ENCODE measurements at regions not wholly inside any gene's neighbourhood (a gene's known extent, or its start where the extent isn't known, plus 50 kb on each side); places are given as distances from the start of the nearest gene placed in this dataset.

DNA sequence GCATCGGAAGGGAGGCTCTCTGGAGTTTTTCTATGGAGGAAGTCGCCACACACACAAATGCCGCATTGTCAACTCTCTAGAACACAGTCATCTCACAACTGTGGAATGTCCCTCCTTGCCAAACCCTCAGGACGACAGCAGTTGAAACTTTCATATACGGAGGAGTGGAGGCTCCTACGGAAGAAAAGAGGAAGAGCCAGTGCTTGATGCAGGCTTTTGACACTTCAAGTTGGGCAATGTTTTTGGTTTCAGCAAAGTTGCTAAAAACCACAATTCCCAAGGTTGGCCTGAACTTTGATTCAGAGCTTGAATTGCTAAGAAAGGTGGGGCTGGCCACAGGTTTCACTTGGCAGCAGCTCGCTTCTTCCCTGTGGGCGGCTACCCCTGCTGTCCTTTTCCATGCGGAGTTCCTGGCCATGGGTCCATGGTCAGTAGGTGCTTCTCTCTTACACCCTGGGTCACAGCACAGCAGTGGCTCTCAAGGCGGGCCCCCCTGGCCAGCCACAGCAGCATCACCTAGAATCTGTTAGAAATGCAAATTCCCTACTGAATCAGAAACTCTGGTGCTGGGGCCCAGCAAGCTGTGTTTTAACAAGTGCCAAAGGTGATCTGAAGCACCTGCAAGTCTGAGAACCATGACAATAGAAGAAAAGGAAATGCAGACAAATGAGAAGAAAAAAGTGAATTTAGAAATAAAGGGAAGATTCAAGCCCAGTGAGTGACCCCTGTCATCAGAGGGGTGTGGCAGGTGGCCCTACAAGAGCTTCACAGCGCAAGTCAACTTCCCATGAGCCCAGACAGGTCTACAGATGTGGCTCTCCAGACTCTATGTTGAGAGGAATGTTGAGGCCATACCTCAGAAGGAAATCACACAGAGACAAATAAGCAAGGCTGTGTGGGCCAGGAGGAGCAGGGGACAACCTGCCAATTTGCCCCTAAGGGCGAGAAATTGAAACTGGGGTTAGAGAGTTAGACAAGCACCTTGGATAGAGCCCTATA is 856.4 kb downstream of the RNF144A start:
- no peaks in the 10 kb centered on the region for H3K36me3 ChIP-seq (ENCODE audit: control insufficient read depth, insufficient read depth, low read length)
- peaks cover 8% of the 10 kb centered on the region for H3K4me1 ChIP-seq (ENCODE audit: control insufficient read depth, insufficient read depth, low read length)
- H3K4me3 ChIP-seq (ENCODE audit: low read depth, low read length), result no peak overlapping the region
- H3K27me3 ChIP-seq (ENCODE audit: control insufficient read depth, insufficient read depth, low read length), result peaks cover 5% of the 10 kb centered on the region
- no peaks in the 10 kb centered on the region for H3K9me3 ChIP-seq (ENCODE audit: control insufficient read depth, insufficient read depth, low read length)
- no peak overlapping the region for H3K9ac ChIP-seq (ENCODE audit: low read depth, low read length)

DNA sequence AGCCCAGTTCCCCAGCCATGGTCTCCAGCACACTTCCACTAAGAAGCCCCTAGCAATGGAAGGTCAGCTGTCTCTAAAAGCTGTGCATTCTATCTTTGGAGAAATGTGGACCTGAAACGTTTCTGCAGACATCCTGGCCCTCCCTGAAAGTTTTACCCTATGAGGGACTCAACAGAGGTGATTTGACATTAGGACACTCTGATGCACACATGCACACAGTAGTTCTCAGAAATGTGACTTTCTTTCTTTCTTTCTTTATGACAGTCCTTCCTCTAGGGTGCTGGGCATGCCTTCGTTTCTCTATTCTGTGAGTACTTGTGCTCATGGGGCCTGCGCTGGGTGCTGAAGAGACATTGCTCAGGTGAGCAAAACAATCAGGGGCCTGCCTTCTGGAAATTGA is 857.3 kb downstream of the RNF144A start:
- no peaks in the 10 kb centered on the region for H3K36me3 ChIP-seq (ENCODE audit: control insufficient read depth, insufficient read depth, low read length)

DNA sequence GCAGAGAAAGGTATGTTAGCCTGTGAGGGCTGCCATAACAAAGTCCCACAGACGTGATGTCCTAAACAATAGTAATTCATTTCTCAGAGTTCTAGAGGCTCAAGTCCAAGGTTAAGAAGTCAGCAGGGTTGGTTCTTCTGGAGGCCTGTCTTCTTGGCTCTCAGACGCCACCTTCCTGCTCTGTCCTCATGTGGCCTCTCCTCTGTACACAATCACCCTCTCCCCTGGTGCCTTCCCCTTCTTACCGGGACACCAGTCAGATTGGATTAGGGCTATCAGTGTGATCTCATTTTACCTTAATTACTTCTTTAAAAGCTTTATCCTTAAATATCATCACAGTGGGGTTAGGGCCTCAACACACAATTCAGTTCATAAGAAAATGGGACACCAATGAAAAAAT is 860.5 kb downstream of the RNF144A start:
- Histone ChIP-seq H3K9ac (ENCODE audit: low read depth, low read length) (no peak overlapping the region), H3K27me3 (ENCODE audit: control insufficient read depth, insufficient read depth, low read length) (peaks cover 5% of the 10 kb centered on the region), H3K4me1 (ENCODE audit: control insufficient read depth, insufficient read depth, low read length) (peaks cover 8% of the 10 kb centered on the region), H3K9me3 (ENCODE audit: control insufficient read depth, insufficient read depth, low read length) (no peaks in the 10 kb centered on the region), H3K4me3 (ENCODE audit: low read depth, low read length) (no peak overlapping the region), H3K36me3 (ENCODE audit: control insufficient read depth, insufficient read depth, low read length) (no peaks in the 10 kb centered on the region)

More for the DNA sequence above, 857.3 kb downstream of the RNF144A start:
- Histone ChIP-seq H3K4me1 (ENCODE audit: control insufficient read depth, insufficient read depth, low read length) (peaks cover 8% of the 10 kb centered on the region), H3K9ac (ENCODE audit: low read depth, low read length) (no peak overlapping the region), H3K4me3 (ENCODE audit: low read depth, low read length) (no peak overlapping the region), H3K27me3 (ENCODE audit: control insufficient read depth, insufficient read depth, low read length) (peaks cover 5% of the 10 kb centered on the region), H3K9me3 (ENCODE audit: control insufficient read depth, insufficient read depth, low read length) (no peaks in the 10 kb centered on the region)

DNA sequence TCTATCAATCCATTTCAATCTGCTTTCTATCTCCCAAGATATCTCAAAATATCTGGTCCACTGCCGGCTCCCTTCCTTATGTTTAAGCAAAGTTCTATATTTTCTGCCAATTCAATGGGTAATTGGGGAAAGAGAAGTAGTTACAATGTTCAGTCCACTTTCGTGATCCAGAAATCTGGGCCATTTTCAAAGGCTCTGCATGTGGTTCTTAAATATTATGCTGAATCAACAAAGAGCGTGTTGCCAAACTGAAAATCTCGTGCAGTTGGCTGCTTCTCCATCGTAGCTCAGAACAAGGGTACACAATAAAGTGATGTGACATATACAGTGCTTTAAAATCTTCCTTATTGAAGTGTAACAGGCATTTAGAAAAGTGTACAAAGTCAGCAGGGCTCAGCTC is 863.1 kb downstream of the RNF144A start:
- Histone ChIP-seq H3K4me3 (ENCODE audit: low read depth, low read length) (no peak overlapping the region), H3K4me1 (ENCODE audit: control insufficient read depth, insufficient read depth, low read length) (no peaks in the 10 kb centered on the region), H3K27me3 (ENCODE audit: control insufficient read depth, insufficient read depth, low read length) (peaks cover 5% of the 10 kb centered on the region), H3K9me3 (ENCODE audit: control insufficient read depth, insufficient read depth, low read length) (no peaks in the 10 kb centered on the region), H3K36me3 (ENCODE audit: control insufficient read depth, insufficient read depth, low read length) (no peaks in the 10 kb centered on the region), H3K9ac (ENCODE audit: low read depth, low read length) (no peak overlapping the region)

DNA sequence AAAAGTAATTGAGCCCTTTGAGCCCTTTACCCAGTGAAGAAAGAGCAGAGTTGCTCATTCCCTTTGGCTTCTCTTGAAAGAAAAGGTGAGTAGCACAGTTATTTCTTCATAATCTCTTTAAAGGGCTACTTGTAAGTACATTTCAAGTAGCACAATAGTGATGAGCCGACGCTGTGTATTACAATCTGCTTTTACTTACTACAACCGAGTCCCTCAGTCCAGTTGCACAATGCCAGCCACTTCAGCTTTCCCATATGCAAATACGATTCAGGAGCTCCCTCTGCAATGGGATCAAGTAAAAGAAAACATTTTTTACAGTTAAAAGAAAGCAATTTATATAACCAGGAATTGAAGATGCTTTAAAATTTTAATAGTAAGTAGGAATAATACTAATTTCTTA is 868.5 kb downstream of the RNF144A start:
- Histone ChIP-seq H3K9ac (ENCODE audit: low read depth, low read length) (no peak overlapping the region), H3K4me1 (ENCODE audit: control insufficient read depth, insufficient read depth, low read length) (no peaks in the 10 kb centered on the region), H3K9me3 (ENCODE audit: control insufficient read depth, insufficient read depth, low read length) (no peaks in the 10 kb centered on the region), H3K27me3 (ENCODE audit: control insufficient read depth, insufficient read depth, low read length) (no peaks in the 10 kb centered on the region), H3K4me3 (ENCODE audit: low read depth, low read length) (no peak overlapping the region), H3K36me3 (ENCODE audit: control insufficient read depth, insufficient read depth, low read length) (no peaks in the 10 kb centered on the region)

DNA sequence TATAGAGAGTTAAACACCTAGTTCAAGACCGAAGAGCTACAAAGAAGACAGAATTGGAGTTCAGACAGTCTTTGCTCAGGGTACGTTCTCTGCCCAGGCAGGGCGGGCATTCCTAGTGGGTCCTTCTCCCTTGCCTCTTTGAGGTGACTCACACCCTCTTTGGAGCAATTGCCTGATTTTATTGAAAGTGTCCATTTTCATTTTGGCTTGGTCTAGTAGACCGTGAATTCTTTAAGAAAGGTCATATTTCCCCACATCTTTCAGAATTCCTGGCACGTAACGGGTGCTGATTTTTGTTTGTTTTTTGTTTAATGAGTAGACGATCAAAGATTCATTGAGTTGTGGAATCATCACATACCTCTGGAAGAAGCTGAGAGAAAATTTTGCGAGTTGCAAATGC is 871.5 kb downstream of the RNF144A start:
- Histone ChIP-seq H3K36me3 (ENCODE audit: control insufficient read depth, insufficient read depth, low read length) (no peaks in the 10 kb centered on the region), H3K27me3 (ENCODE audit: control insufficient read depth, insufficient read depth, low read length) (no peaks in the 10 kb centered on the region), H3K9me3 (ENCODE audit: control insufficient read depth, insufficient read depth, low read length) (no peaks in the 10 kb centered on the region), H3K4me3 (ENCODE audit: low read depth, low read length) (no peak overlapping the region), H3K9ac (ENCODE audit: low read depth, low read length) (no peak overlapping the region), H3K4me1 (ENCODE audit: control insufficient read depth, insufficient read depth, low read length) (no peaks in the 10 kb centered on the region)

- Histone ChIP-seq H3K4me1 (ENCODE audit: control insufficient read depth, insufficient read depth, low read length) (no peaks in the 10 kb centered on the region), H3K4me3 (ENCODE audit: low read depth, low read length) (no peak overlapping the region)
Observed at GRCh38 chr2:7792031-7792651, 874.9 kb downstream of the RNF144A start.

GRCh38 chr2:7795778-7796563 is 878.8 kb downstream of the RNF144A start:
- H3K4me1 ChIP-seq (ENCODE audit: control insufficient read depth, insufficient read depth, low read length), result no peaks in the 10 kb centered on the region
- H3K36me3 ChIP-seq (ENCODE audit: control insufficient read depth, insufficient read depth, low read length), result no peaks in the 10 kb centered on the region
- no peak overlapping the region for H3K9ac ChIP-seq (ENCODE audit: low read depth, low read length)
- no peaks in the 10 kb centered on the region for H3K27me3 ChIP-seq (ENCODE audit: control insufficient read depth, insufficient read depth, low read length)
- no peaks in the 10 kb centered on the region for H3K9me3 ChIP-seq (ENCODE audit: control insufficient read depth, insufficient read depth, low read length)
- no peak overlapping the region for H3K4me3 ChIP-seq (ENCODE audit: low read depth, low read length)

More at GRCh38 chr2:7792031-7792651, 874.9 kb downstream of the RNF144A start:
- no peaks in the 10 kb centered on the region for H3K36me3 ChIP-seq (ENCODE audit: control insufficient read depth, insufficient read depth, low read length)
- no peaks in the 10 kb centered on the region for H3K9me3 ChIP-seq (ENCODE audit: control insufficient read depth, insufficient read depth, low read length)
- no peak overlapping the region for H3K9ac ChIP-seq (ENCODE audit: low read depth, low read length)
- no peaks in the 10 kb centered on the region for H3K27me3 ChIP-seq (ENCODE audit: control insufficient read depth, insufficient read depth, low read length)

- Histone ChIP-seq H3K27me3 (ENCODE audit: control insufficient read depth, insufficient read depth, low read length) (no peaks in the 10 kb centered on the region), H3K9me3 (ENCODE audit: control insufficient read depth, insufficient read depth, low read length) (no peaks in the 10 kb centered on the region), H3K36me3 (ENCODE audit: control insufficient read depth, insufficient read depth, low read length) (no peaks in the 10 kb centered on the region)
Observed at GRCh38 chr2:7800031-7800430, 881.8 kb upstream of the ID2 start.

GRCh38 chr2:7801212-7801611 is 880.6 kb upstream of the ID2 start:
- Histone ChIP-seq H3K27me3 (ENCODE audit: control insufficient read depth, insufficient read depth, low read length) (no peaks in the 10 kb centered on the region), H3K9ac (ENCODE audit: low read depth, low read length) (no peak overlapping the region), H3K4me1 (ENCODE audit: control insufficient read depth, insufficient read depth, low read length) (no peaks in the 10 kb centered on the region)

More at GRCh38 chr2:7800031-7800430, 881.8 kb upstream of the ID2 start:
- Histone ChIP-seq H3K4me1 (ENCODE audit: control insufficient read depth, insufficient read depth, low read length) (no peaks in the 10 kb centered on the region), H3K9ac (ENCODE audit: low read depth, low read length) (no peak overlapping the region), H3K4me3 (ENCODE audit: low read depth, low read length) (no peak overlapping the region)

DNA sequence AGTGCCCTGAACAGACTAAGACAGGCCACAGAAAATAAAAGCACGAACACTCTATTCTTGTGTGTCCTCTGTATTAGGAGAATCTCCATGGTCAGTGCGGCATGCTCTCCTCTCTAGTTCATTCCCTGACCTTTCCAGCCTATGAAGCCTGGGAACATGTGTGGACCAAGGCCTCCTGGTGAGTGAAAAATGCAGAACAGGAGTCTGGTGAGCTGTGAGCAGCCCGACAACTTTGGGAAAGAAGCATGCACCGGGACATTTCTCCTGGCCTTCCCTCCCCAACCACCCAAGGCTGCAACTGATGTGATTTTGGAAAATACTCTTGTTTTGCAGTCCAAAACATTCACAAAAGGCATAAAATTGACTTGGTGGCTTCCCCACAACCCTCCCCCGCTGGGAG is 878.3 kb upstream of the ID2 start:
- H3K9me3 ChIP-seq (ENCODE audit: control insufficient read depth, insufficient read depth, low read length), result no peaks in the 10 kb centered on the region
- H3K36me3 ChIP-seq (ENCODE audit: control insufficient read depth, insufficient read depth, low read length), result no peaks in the 10 kb centered on the region
- H3K4me3 ChIP-seq (ENCODE audit: low read depth, low read length), result no peak overlapping the region
- H3K9ac ChIP-seq (ENCODE audit: low read depth, low read length), result no peak overlapping the region
- H3K27me3 ChIP-seq (ENCODE audit: control insufficient read depth, insufficient read depth, low read length), result no peaks in the 10 kb centered on the region
- no peaks in the 10 kb centered on the region for H3K4me1 ChIP-seq (ENCODE audit: control insufficient read depth, insufficient read depth, low read length)

More at GRCh38 chr2:7801212-7801611, 880.6 kb upstream of the ID2 start:
- Histone ChIP-seq H3K4me3 (ENCODE audit: low read depth, low read length) (no peak overlapping the region), H3K9me3 (ENCODE audit: control insufficient read depth, insufficient read depth, low read length) (no peaks in the 10 kb centered on the region), H3K36me3 (ENCODE audit: control insufficient read depth, insufficient read depth, low read length) (no peaks in the 10 kb centered on the region)
